Activated effector memory CD4-positive, alpha-beta T cell treated with anti-CD3 and anti-CD28 coated beads, Interleukin-2, amount 50 U/mL, for 16 hours (primary cell): ENCODE measurements at regions not wholly inside any gene's neighbourhood (a gene's known extent, or its start where the extent isn't known, plus 50 kb on each side); places are given as distances from the start of the nearest gene placed in this dataset.
"Not testable (repeated sequence)": the region's sequence is repeated elsewhere in the genome, so short reads cannot be mapped to it uniquely, and the experiment has no call there.

ENCODE experiments used
- DNase-seq: peaks from one replicate; pipeline ENCODE4 v3.0.0-alpha.2; 2020

DNA sequence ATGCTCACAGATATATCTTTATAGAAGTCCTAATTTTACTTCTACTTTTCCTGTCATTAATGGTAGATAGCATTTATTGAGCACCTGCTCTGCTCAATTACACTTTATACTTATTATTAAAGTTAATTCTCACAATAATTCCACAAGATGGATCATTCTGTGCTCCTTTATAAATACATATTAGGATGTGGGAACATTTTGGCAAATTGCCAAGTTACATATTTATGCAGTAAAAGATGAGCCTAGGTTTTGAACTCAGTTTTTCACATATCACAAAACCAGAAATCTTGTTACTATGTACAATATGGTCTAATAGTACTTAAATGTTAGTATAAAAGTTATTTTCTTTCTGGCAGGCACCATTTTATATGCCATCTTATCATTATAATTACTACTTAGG lies 895.0 kb upstream of the B3GALT2 start:
- no peak for DNase-seq

- no peak for DNase-seq
Measured at GRCh38 chr1:194080826-194081225, 894.4 kb upstream of the B3GALT2 start.

GRCh38 chr1:194078765-194079164 lies 892.4 kb upstream of the B3GALT2 start:
- DNase-seq, result no peak

- no peak for DNase-seq
Measured at GRCh38 chr1:194076646-194077045, 890.2 kb upstream of the B3GALT2 start.

- DNase-seq, result no peak
Measured at GRCh38 chr1:194073833-194074232, 887.4 kb upstream of the B3GALT2 start.

DNA sequence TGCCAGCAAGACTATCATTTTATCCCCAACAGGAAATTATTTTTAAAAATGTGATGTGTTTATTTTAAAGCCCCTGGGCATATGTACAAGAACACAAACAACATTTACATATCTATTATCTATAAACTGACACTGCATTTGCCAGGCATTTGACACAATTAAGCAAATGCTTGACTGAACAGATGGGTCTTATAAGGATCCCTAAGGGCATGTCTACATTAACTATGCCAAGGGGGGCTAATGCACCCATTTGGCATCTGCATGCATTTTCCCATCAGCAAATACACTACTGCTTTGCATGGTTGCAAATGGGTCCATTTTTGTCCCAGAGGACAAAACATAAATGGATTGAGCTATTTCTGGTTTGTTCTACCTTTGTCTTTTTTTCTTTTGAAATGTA lies 884.8 kb upstream of the B3GALT2 start:
- DNase-seq, result no peak

- DNase-seq, result no peak
Measured at GRCh38 chr1:194069831-194070218, 883.4 kb upstream of the B3GALT2 start.

DNA sequence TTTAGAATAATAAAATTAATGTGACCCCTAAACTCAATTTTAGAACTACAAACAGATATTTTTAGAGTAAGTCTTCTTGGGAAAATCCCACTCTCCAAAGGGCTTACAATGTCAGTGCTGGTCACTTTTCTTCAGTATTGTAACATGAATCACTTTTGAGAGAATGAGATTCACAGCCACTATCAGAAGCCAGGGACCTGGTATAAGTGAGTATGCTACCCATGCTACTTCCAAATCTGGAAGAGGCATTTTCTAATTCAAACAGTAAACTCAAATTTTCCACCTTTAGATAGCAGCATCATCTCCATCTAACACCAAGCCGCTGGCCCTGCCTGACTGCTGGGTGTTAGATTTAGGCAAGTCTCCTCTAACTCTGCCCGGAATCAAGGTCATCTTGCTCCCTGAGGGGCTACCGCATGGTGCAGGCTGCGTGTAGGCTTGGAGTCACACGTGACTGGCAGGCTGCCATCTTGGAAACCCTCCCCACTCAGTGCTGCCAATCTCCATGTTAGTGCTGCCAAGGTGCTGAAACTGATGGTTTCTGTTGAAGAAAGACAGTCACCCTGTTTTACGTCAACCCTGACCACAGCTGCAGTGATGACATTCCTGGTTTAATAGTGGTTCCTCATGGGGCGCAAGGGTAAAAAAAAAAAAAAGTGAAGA lies 882.9 kb upstream of the B3GALT2 start:
- DNase-seq, result no peak

DNA sequence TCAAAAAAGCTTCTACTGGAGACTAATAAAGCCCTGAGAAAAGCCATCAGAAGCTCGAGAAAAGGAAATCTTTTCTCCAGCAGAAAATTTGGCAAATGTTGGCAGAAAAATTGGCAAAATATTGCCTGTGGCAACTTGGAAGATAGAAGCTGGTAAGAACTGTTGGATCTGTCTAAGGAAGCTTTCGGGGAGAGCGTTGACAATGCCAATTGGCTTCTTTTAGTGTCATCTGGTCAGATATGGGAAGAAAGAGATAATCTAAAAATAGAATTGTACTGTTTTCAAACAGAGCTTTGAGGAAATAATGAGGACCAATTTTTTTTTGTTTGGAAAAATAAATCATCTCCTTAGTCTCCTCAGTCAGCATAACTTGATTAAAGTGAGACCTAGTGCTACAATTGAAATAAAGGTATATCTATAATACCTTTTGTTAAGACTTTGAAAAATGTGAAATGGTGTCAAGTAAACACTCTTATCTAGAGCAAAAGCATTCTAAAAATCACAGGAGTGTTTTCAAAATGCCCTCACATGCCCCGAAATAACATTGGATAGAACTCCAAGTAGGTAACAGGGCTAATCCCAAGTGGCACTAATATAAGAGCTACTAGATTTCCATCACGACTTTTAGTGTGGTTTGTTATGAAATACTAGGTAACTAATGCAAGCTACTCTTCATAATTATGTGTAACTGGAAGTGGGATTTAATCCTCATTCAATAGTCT lies 882.2 kb upstream of the B3GALT2 start:
- no peak for DNase-seq

GRCh38 chr1:194067772-194068171 lies 881.4 kb upstream of the B3GALT2 start:
- no peak for DNase-seq

- no peak for DNase-seq
Measured at GRCh38 chr1:194062962-194063361, 876.5 kb upstream of the B3GALT2 start.

DNA sequence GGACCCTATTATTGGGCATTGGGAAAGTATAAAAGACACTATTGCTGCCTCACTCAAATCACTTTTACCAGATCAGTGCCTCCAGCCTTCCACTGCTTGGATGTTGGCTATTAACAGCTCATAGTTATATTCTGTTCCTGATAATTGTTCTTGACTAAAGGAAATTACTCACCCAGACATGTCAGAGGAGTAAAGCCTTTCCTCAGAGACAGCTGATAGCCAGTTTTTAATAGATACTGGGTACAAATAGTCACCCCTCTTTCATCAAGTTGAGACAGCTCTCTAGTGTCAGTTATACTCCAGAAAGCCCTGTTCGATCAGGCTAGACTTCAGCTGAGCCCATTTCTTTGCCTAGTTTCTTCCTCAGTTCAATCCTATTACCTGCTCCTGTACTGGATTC lies 876.1 kb upstream of the B3GALT2 start:
- no peak for DNase-seq

DNA sequence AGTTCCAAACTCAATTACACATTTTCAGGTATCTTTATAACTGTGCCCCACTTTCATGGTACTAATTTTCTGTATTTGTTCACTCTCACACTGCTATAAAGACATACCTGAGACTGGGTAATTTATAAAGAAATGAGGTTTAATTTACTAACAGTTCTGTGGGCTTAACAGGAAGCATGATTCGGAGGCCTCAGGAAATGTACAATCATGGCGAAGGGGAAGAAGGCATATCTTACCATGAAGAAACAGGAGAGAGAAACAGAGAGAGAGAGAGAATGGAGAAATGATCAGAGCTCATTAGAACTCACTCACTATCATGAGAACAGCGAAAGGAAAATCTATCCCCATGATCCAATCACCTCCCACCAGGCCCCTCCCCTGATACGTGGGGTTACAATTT lies 874.1 kb upstream of the B3GALT2 start:
- DNase-seq, result no peak

- DNase-seq, result not testable (repeated sequence)
Measured at GRCh38 chr1:194058268-194058667, 871.9 kb upstream of the B3GALT2 start.

- no peak for DNase-seq
Measured at GRCh38 chr1:194056169-194056568, 869.8 kb upstream of the B3GALT2 start.

GRCh38 chr1:194055536-194055935 lies 869.1 kb upstream of the B3GALT2 start:
- no peak for DNase-seq

- no peak for DNase-seq
Measured at GRCh38 chr1:194052514-194053338, 866.3 kb upstream of the B3GALT2 start.

GRCh38 chr1:194047921-194048320 lies 861.5 kb upstream of the B3GALT2 start:
- no peak for DNase-seq

- DNase-seq, result no peak
Measured at GRCh38 chr1:194047206-194047605, 860.8 kb upstream of the B3GALT2 start.

DNA sequence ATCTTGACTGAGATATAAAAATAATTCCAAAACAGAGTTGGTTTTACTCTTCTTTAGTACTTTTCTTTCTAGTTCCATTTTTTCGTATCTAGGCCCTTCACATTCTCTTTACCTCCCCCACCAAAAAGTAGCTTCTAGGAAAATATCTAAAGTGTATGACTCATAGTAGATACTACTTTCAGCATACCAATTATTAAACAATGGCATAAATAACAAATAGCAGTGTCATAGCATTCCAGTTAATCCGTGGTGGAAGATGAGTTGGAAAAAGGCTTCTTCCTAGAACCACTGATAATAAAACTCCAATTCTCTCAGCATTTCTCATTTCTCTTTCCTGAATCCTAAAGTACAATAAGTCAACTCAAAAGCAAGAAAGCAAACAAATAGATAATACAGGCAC lies 859.0 kb upstream of the B3GALT2 start:
- no peak for DNase-seq

GRCh38 chr1:194044892-194045291 lies 858.5 kb upstream of the B3GALT2 start:
- DNase-seq, result no peak

- no peak for DNase-seq
Measured at GRCh38 chr1:194043984-194044755, 857.8 kb upstream of the B3GALT2 start.

GRCh38 chr1:194042736-194043135 lies 856.3 kb upstream of the B3GALT2 start:
- no peak for DNase-seq
